HT-29 (cell line): ENCODE measurements at regions not wholly inside any gene's neighbourhood (a gene's known extent, or its start where the extent isn't known, plus 50 kb on each side); places are given as distances from the start of the nearest gene placed in this dataset. TPM values are rescaled to one million over a fixed set of nuclear protein-coding genes. Genes with fewer than 3 reads are reported as not detected.

Source experiments
- small RNA-seq: library from RNA; depleted of rRNA; stranded (forward); fragments of <200 nt; gene quantifications from one replicate; pipeline ENCODE3, GENCODE V24; 2014

Small RNA genes lying in the stretch of these regions (small RNA-seq; reads per million reads assigned to genes)
- gene AC097510.1: not detected
